HepG2 (cell line): ENCODE measurements at regions not wholly inside any gene's neighbourhood (a gene's known extent, or its start where the extent isn't known, plus 50 kb on each side); places are given as distances from the start of the nearest gene placed in this dataset.

Experiments used
- ATF7 ChIP-seq, 2 experiments: fragments of 450-650 bp in 1 of 2; sonication (generic) in 1 of 2; formaldehyde crosslinking in 1 of 2; IDR thresholded peaks; 2 replicates each; pipeline versions ENCODE4 v1.4.0 to v1.6.1; 2016 to 2020; ENCODE audit warnings: antibody characterized with exemption in 1 of 2, mild to moderate bottlenecking in 1 of 2, missing genetic modification reagents in 1 of 2
- ATM ChIP-seq: fragments of 450-650 bp; IDR thresholded peaks from 2 replicates; pipeline ENCODE4 v1.7.1; 2017; ENCODE audit warnings: mild to moderate bottlenecking, borderline replicate concordance
- KDM5A ChIP-seq: fragments of 200-600 bp; sonication (generic); IDR thresholded peaks from 2 replicates; pipeline ENCODE4 v1.7.0; 2018; ENCODE audit warnings: antibody characterized with exemption, mild to moderate bottlenecking, low read length, borderline replicate concordance
- NPAS2 ChIP-seq: sonication (generic); formaldehyde crosslinking; IDR thresholded peaks from 2 replicates; pipeline ENCODE4 v1.8.0; 2022; ENCODE audit warnings: mild to moderate bottlenecking, missing genetic modification reagents, borderline replicate concordance
- POLR2AphosphoS5 ChIP-seq: IDR thresholded peaks from 2 replicates; pipeline ENCODE4 v1.6.1; 2012; ENCODE audit warnings: low read depth, low read length
- PREB ChIP-seq: sonication (generic); formaldehyde crosslinking; IDR thresholded peaks from 2 replicates; pipeline ENCODE4 v1.4.0; 2020; ENCODE audit warnings: missing genetic modification reagents
- RBM22 ChIP-seq: fragments of 200-400 bp; formaldehyde crosslinking; optimal IDR thresholded peaks from 2 replicates; pipeline ENCODE3; 2017; ENCODE audit warnings: mild to moderate bottlenecking, low read length, moderate library complexity
- STAG1 ChIP-seq: sonication (generic); formaldehyde crosslinking; IDR thresholded peaks from 2 replicates; pipeline ENCODE4 v1.4.0; 2020; ENCODE audit warnings: missing genetic modification reagents
- TERF1 ChIP-seq: sonication (generic); formaldehyde crosslinking; IDR thresholded peaks from 2 replicates; pipeline ENCODE4 v1.8.0; 2022; ENCODE audit warnings: mild to moderate bottlenecking, missing genetic modification reagents, moderate library complexity
- TFAP4 ChIP-seq: sonication (generic); IDR thresholded peaks from 2 replicates; pipeline ENCODE4 v1.6.1; 2016; ENCODE audit warnings: low read depth, borderline replicate concordance
- ZBTB26 ChIP-seq: IDR thresholded peaks from 2 replicates; pipeline ENCODE4 v1.6.1; 2016; ENCODE audit warnings: missing compliant biosample characterization, missing genetic modification reagents, borderline replicate concordance
- ZNF124 ChIP-seq: sonication (generic); formaldehyde crosslinking; IDR thresholded peaks from 2 replicates; pipeline ENCODE4 v1.4.0; 2020; ENCODE audit warnings: missing genetic modification reagents
- ZSCAN9 ChIP-seq: IDR thresholded peaks from 2 replicates; pipeline ENCODE4 v1.6.1; 2016; ENCODE audit warnings: borderline replicate concordance
- TF ChIP-seq, protein P1 (sequence below): IDR thresholded peaks from 2 replicates; pipeline ENCODE4 v1.6.1; 2016; ENCODE audit warnings: low read depth, missing genetic modification reagents, missing compliant biosample characterization
- TF ChIP-seq, protein P2 (sequence below): sonication (generic); formaldehyde crosslinking; IDR thresholded peaks from 2 replicates; pipeline ENCODE4 v1.4.0; 2020; ENCODE audit warnings: missing genetic modification reagents
- TF ChIP-seq, protein P3 (sequence below): sonication (generic); formaldehyde crosslinking; IDR thresholded peaks from 2 replicates; pipeline ENCODE4 v1.8.1; 2023; ENCODE audit warnings: mild to moderate bottlenecking, missing genetic modification reagents, borderline replicate concordance

DNA sequence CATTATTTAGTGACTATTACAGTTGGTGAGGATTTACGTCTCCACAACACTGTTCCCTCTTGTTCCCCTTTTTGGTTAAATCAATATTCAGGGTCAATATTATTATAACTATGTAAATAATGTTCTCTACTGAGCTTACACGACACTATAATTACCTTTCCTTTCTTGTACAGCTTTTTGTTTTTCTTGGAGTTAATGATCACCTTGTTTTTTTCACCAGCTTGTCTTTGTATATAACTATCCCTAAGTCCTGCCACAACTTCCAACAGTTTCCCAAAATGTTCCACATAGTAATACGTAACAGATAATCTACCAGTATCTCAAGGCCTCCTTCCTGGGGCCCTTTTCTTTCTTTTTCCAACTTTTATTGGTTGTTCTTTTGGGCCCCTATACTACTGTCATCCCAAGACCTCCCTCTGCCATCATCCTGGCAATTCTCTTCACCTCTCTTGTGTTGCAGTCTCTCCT is 142.0 kb upstream of the SOX4 start (continued):
- TF ChIP-seq, protein P1, sequence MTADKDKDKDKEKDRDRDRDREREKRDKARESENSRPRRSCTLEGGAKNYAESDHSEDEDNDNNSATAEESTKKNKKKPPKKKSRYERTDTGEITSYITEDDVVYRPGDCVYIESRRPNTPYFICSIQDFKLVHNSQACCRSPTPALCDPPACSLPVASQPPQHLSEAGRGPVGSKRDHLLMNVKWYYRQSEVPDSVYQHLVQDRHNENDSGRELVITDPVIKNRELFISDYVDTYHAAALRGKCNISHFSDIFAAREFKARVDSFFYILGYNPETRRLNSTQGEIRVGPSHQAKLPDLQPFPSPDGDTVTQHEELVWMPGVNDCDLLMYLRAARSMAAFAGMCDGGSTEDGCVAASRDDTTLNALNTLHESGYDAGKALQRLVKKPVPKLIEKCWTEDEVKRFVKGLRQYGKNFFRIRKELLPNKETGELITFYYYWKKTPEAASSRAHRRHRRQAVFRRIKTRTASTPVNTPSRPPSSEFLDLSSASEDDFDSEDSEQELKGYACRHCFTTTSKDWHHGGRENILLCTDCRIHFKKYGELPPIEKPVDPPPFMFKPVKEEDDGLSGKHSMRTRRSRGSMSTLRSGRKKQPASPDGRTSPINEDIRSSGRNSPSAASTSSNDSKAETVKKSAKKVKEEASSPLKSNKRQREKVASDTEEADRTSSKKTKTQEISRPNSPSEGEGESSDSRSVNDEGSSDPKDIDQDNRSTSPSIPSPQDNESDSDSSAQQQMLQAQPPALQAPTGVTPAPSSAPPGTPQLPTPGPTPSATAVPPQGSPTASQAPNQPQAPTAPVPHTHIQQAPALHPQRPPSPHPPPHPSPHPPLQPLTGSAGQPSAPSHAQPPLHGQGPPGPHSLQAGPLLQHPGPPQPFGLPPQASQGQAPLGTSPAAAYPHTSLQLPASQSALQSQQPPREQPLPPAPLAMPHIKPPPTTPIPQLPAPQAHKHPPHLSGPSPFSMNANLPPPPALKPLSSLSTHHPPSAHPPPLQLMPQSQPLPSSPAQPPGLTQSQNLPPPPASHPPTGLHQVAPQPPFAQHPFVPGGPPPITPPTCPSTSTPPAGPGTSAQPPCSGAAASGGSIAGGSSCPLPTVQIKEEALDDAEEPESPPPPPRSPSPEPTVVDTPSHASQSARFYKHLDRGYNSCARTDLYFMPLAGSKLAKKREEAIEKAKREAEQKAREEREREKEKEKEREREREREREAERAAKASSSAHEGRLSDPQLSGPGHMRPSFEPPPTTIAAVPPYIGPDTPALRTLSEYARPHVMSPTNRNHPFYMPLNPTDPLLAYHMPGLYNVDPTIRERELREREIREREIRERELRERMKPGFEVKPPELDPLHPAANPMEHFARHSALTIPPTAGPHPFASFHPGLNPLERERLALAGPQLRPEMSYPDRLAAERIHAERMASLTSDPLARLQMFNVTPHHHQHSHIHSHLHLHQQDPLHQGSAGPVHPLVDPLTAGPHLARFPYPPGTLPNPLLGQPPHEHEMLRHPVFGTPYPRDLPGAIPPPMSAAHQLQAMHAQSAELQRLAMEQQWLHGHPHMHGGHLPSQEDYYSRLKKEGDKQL (CRISPR knock-in tag) = peak; percentile 75; the same call in 1 of the 2 replicates
- TF ChIP-seq KDM5A = no peak
- TF ChIP-seq POLR2AphosphoS5 = no peak
- TF ChIP-seq STAG1 = peak; percentile 21
- 0 out of 2 replicates have a peak, but pooled peaks have one; percentile 56 for TF ChIP-seq ZSCAN9 (CRISPR knock-in tag)
- TF ChIP-seq, protein P2, sequence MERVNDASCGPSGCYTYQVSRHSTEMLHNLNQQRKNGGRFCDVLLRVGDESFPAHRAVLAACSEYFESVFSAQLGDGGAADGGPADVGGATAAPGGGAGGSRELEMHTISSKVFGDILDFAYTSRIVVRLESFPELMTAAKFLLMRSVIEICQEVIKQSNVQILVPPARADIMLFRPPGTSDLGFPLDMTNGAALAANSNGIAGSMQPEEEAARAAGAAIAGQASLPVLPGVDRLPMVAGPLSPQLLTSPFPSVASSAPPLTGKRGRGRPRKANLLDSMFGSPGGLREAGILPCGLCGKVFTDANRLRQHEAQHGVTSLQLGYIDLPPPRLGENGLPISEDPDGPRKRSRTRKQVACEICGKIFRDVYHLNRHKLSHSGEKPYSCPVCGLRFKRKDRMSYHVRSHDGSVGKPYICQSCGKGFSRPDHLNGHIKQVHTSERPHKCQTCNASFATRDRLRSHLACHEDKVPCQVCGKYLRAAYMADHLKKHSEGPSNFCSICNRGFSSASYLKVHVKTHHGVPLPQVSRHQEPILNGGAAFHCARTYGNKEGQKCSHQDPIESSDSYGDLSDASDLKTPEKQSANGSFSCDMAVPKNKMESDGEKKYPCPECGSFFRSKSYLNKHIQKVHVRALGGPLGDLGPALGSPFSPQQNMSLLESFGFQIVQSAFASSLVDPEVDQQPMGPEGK = no peak
- TF ChIP-seq PREB (CRISPR knock-in tag) = no peak
- TF ChIP-seq, protein P3, sequence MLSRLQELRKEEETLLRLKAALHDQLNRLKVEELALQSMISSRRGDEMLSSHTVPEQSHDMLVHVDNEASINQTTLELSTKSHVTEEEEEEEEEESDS (CRISPR knock-in tag) = no peak
- TF ChIP-seq TFAP4 = no peak
- no peak for TF ChIP-seq ZNF124 (CRISPR knock-in tag)
- TF ChIP-seq NPAS2 (CRISPR knock-in tag) = no peak
- TF ChIP-seq TERF1 = no peak
- no peak for TF ChIP-seq ATF7 (IDR thresholded peaks at IDR 0.05)
- no peak for TF ChIP-seq ATF7 (CRISPR knock-in tag; IDR thresholded peaks at IDR 0.05)
- TF ChIP-seq RBM22 = no peak
- TF ChIP-seq ATM = no peak
- TF ChIP-seq ZBTB26 (CRISPR knock-in tag) = no peak
